Vagina (tissue), 2 donors: ENCODE measurements at regions not wholly inside any gene's neighbourhood (a gene's known extent, or its start where the extent isn't known, plus 50 kb on each side); places are given as distances from the start of the nearest gene placed in this dataset.

Source experiments
- DNase-seq, 2 donors: peaks; one replicate each; pipeline ENCODE4 v3.0.0-alpha.2; 2017; ENCODE audit errors: extremely low spot score in 2 of 2
- H3K27ac ChIP-seq: fragments of 200-600 bp; sonication (generic); one replicate; pipeline ENCODE4 v1.5.1; 2019
- H3K27me3 ChIP-seq: fragments of 200-600 bp; sonication (generic); one replicate; pipeline ENCODE4 v1.5.1; 2019
- H3K36me3 ChIP-seq, 2 donors: fragments of 200-600 bp; sonication (generic); one replicate each; pipeline ENCODE4 v1.5.1; 2017 to 2019
- H3K4me1 ChIP-seq: fragments of 200-600 bp; sonication (generic); one replicate; pipeline ENCODE4 v1.5.1; 2019
- H3K4me3 ChIP-seq, 2 donors: fragments of 200-600 bp; sonication (generic); 1 replicate in 1 of 2; 2 replicates in 1 of 2; pipeline ENCODE4 v1.5.1; 2016 to 2019
- H3K9me3 ChIP-seq: fragments of 200-600 bp; sonication (generic); one replicate; pipeline ENCODE4 v1.5.1; 2019
- CTCF ChIP-seq, 3 experiments: fragments of 450-650 bp in 2 of 3; fragments of 200-600 bp in 1 of 3; sonication (generic) in 1 of 3; IDR thresholded peaks; one replicate each; pipeline ENCODE4 v1.5.1; 2017 to 2019; ENCODE audit warnings: antibody characterized with exemption in 3 of 3, mild to moderate bottlenecking in 2 of 3, moderate library complexity in 2 of 3
- POLR2A ChIP-seq, 2 donors: fragments of 450-650 bp; IDR thresholded peaks; one replicate each; pipeline ENCODE4 v1.6.1; 2017; ENCODE audit warnings: antibody characterized with exemption in 2 of 2, mild to moderate bottlenecking in 2 of 2, moderate library complexity in 2 of 2
- POLR2AphosphoS5 ChIP-seq, 2 donors: sonication (generic); formaldehyde crosslinking; IDR thresholded peaks; one replicate each; pipeline ENCODE4 v1.9.0; 2017; ENCODE audit warnings: antibody characterized with exemption in 2 of 2, mild to moderate bottlenecking in 2 of 2, low read depth in 1 of 2; ENCODE audit not compliant: insufficient read depth in 1 of 2
- intact Hi-C: fragments of 100-400 bp; cut with DNase I; formaldehyde crosslinking; loops from one replicate; pipeline ENCODE4 v1.15.1; 2023

GRCh38 chr2:187857826-187858225 lies 303.6 kb upstream of the TFPI start:
- Histone ChIP-seq H3K27me3 (no peaks in the 10 kb centered on the region), H3K36me3 (no peaks in the 10 kb centered on the region), H3K9me3 (no peaks in the 10 kb centered on the region), H3K4me3 (no peak overlapping the region), H3K27ac (no peak overlapping the region), H3K4me1 (no peaks in the 10 kb centered on the region)
- TF ChIP-seq POLR2AphosphoS5 (IDR thresholded peaks at IDR 0.05; ENCODE audit: insufficient read depth in 1 of 2, low read depth in 1 of 2): no peak
- TF ChIP-seq POLR2A (IDR thresholded peaks at IDR 0.05): no peak
- no peak for TF ChIP-seq CTCF (IDR thresholded peaks at IDR 0.05)
- intact Hi-C loops: no loop called here
- no peak for DNase-seq

GRCh38 chr2:187862715-187863114 lies 308.5 kb upstream of the TFPI start:
- no peak overlapping the region for H3K27ac ChIP-seq
- no peaks in the 10 kb centered on the region for H3K4me1 ChIP-seq
- no peaks in the 10 kb centered on the region for H3K27me3 ChIP-seq
- TF ChIP-seq CTCF (IDR thresholded peaks at IDR 0.05) (no peak), POLR2AphosphoS5 (IDR thresholded peaks at IDR 0.05; ENCODE audit: insufficient read depth in 1 of 2, low read depth in 1 of 2) (no peak), POLR2A (IDR thresholded peaks at IDR 0.05) (no peak)
- H3K9me3 ChIP-seq: no peaks in the 10 kb centered on the region
- no peak overlapping the region for H3K4me3 ChIP-seq
- no peak for DNase-seq
- intact Hi-C loops: no loop called here
- H3K36me3 ChIP-seq: no peaks in the 10 kb centered on the region

GRCh38 chr2:187865025-187865424 lies 310.8 kb upstream of the TFPI start:
- no peak for TF ChIP-seq POLR2A (IDR thresholded peaks at IDR 0.05)
- TF ChIP-seq POLR2AphosphoS5 (IDR thresholded peaks at IDR 0.05; ENCODE audit: insufficient read depth in 1 of 2, low read depth in 1 of 2): no peak
- TF ChIP-seq CTCF (IDR thresholded peaks at IDR 0.05): no peak
- Histone ChIP-seq H3K9me3 (no peaks in the 10 kb centered on the region), H3K4me1 (no peaks in the 10 kb centered on the region), H3K36me3 (no peaks in the 10 kb centered on the region), H3K4me3 (no peak overlapping the region), H3K27me3 (no peaks in the 10 kb centered on the region), H3K27ac (no peak overlapping the region)
- no peak for DNase-seq
- intact Hi-C loops: no loop called here

GRCh38 chr2:187867165-187867564 lies 312.9 kb upstream of the TFPI start:
- no peaks in the 10 kb centered on the region for H3K9me3 ChIP-seq
- H3K27me3 ChIP-seq: no peaks in the 10 kb centered on the region
- H3K4me3 ChIP-seq: no peak overlapping the region
- intact Hi-C loops: no loop called here
- no peak for DNase-seq
- no peak overlapping the region for H3K27ac ChIP-seq
- no peaks in the 10 kb centered on the region for H3K36me3 ChIP-seq
- TF ChIP-seq POLR2AphosphoS5 (IDR thresholded peaks at IDR 0.05; ENCODE audit: insufficient read depth in 1 of 2, low read depth in 1 of 2): no peak
- TF ChIP-seq POLR2A (IDR thresholded peaks at IDR 0.05): no peak
- no peak for TF ChIP-seq CTCF (IDR thresholded peaks at IDR 0.05)
- no peaks in the 10 kb centered on the region for H3K4me1 ChIP-seq

GRCh38 chr2:187869195-187869594 lies 315.0 kb upstream of the TFPI start:
- Histone ChIP-seq H3K4me1 (no peaks in the 10 kb centered on the region), H3K27me3 (no peaks in the 10 kb centered on the region), H3K27ac (no peak overlapping the region), H3K4me3 (no peak overlapping the region), H3K9me3 (no peaks in the 10 kb centered on the region), H3K36me3 (no peaks in the 10 kb centered on the region)
- intact Hi-C loops: no loop called here
- DNase-seq: no peak
- TF ChIP-seq CTCF (IDR thresholded peaks at IDR 0.05) (no peak), POLR2A (IDR thresholded peaks at IDR 0.05) (no peak), POLR2AphosphoS5 (IDR thresholded peaks at IDR 0.05; ENCODE audit: insufficient read depth in 1 of 2, low read depth in 1 of 2) (no peak)
